CD14-positive monocyte (primary cell): ENCODE measurements at regions not wholly inside any gene's neighbourhood (a gene's known extent, or its start where the extent isn't known, plus 50 kb on each side); places are given as distances from the start of the nearest gene placed in this dataset.

ENCODE experiments used
- DNase-seq, 3 donors: peaks; one replicate each; pipeline ENCODE4 v3.0.0-alpha.2; 2011 to 2022
- H2AFZ ChIP-seq: 2 replicates; pipeline ENCODE4 v1.6.0; 2012; ENCODE audit warnings: mild to moderate bottlenecking, low read depth, low read length, inconsistent platforms; ENCODE audit not compliant: insufficient read depth, poor library complexity, severe bottlenecking
- H3K27ac ChIP-seq, 2 donors: 1 replicate in 1 of 2; 2 replicates in 1 of 2; pipeline ENCODE4 v1.5.1; 2012 to 2013; ENCODE audit warnings: low read length in 2 of 2, control low read depth in 1 of 2, inconsistent platforms in 1 of 2, low read depth in 1 of 2, mild to moderate bottlenecking in 1 of 2
- H3K27me3 ChIP-seq, 2 donors: one replicate each; pipeline versions ENCODE4 v1.6.0 to v1.6.1; 2011 to 2013; ENCODE audit warnings: low read length in 2 of 2; ENCODE audit not compliant: control insufficient read depth in 2 of 2, insufficient read depth in 2 of 2
- H3K36me3 ChIP-seq, 2 donors: replicated peaks in 1 of 2; 1 replicate in 1 of 2; 2 replicates in 1 of 2; pipeline versions ENCODE4 v1.5.1 to v1.6.1; 2012 to 2013; ENCODE audit warnings: low read length in 2 of 2, control low read depth in 1 of 2, inconsistent platforms in 1 of 2, mild to moderate bottlenecking in 1 of 2; ENCODE audit not compliant: insufficient read depth in 2 of 2, control insufficient read depth in 1 of 2
- H3K4me1 ChIP-seq, 2 donors: 1 replicate in 1 of 2; 2 replicates in 1 of 2; pipeline versions ENCODE4 v1.5.1 to v1.6.1; 2012 to 2013; ENCODE audit warnings: low read length in 2 of 2, control low read depth in 1 of 2, inconsistent platforms in 1 of 2, mild to moderate bottlenecking in 1 of 2, moderate library complexity in 1 of 2; ENCODE audit not compliant: insufficient read depth in 2 of 2, control insufficient read depth in 1 of 2
- H3K4me2 ChIP-seq: replicated peaks from 2 replicates; pipeline ENCODE3; 2012; ENCODE audit warnings: low read length, moderate library complexity, mild to moderate bottlenecking; ENCODE audit not compliant: poor library complexity, severe bottlenecking; ENCODE audit errors: extremely low read depth
- H3K4me3 ChIP-seq, 3 experiments: fragments of 200-600 bp in 1 of 3; sonication (generic) in 1 of 3; replicated peaks in 1 of 3; 1 replicate in 2 of 3; 2 replicates in 1 of 3; pipeline ENCODE4 v1.5.1; 2011 to 2013; ENCODE audit warnings: low read length in 3 of 3, mild to moderate bottlenecking in 3 of 3, control low read depth in 2 of 3, low read depth in 2 of 3, inconsistent platforms in 1 of 3, moderate library complexity in 1 of 3
- H3K79me2 ChIP-seq: 2 replicates; pipeline ENCODE4 v1.6.0; 2012; ENCODE audit warnings: mild to moderate bottlenecking, control low read depth, inconsistent platforms, low read length, moderate library complexity; ENCODE audit not compliant: insufficient read depth
- H3K9ac ChIP-seq: 2 replicates; pipeline ENCODE4 v1.6.0; 2017; ENCODE audit warnings: low read length, mild to moderate bottlenecking; ENCODE audit not compliant: insufficient read depth, poor library complexity, severe bottlenecking
- H3K9me3 ChIP-seq, 2 donors: replicated peaks in 1 of 2; 1 replicate in 1 of 2; 2 replicates in 1 of 2; pipeline versions ENCODE4 v1.5.1 to v1.6.1; 2012 to 2013; ENCODE audit warnings: low read length in 2 of 2, control low read depth in 1 of 2; ENCODE audit not compliant: control insufficient read depth in 1 of 2, insufficient read depth in 1 of 2
- H4K20me1 ChIP-seq: 2 replicates; pipeline ENCODE4 v1.6.0; 2012; ENCODE audit warnings: mild to moderate bottlenecking, low read length, control low read depth, moderate library complexity; ENCODE audit not compliant: insufficient read depth
- H3K27ac Mint-ChIP-seq, 7 donors: one replicate each; pipeline ENCODE4 v1.8.0; 2020; ENCODE audit warnings: mild to moderate bottlenecking in 7 of 7, mixed read lengths in 7 of 7, moderate library complexity in 6 of 7, inconsistent platforms in 2 of 7
- H3K27me3 Mint-ChIP-seq, 3 donors: one replicate each; pipeline ENCODE4 v1.8.0; 2021 to 2022; ENCODE audit warnings: low read depth in 3 of 3, mild to moderate bottlenecking in 3 of 3, mixed read lengths in 3 of 3, moderate library complexity in 3 of 3, inconsistent platforms in 1 of 3
- H3K36me3 Mint-ChIP-seq, 2 donors: one replicate each; pipeline ENCODE4 v1.8.0; 2020; ENCODE audit warnings: mixed read lengths in 2 of 2, inconsistent platforms in 1 of 2, mild to moderate bottlenecking in 1 of 2
- H3K4me1 Mint-ChIP-seq: one replicate; pipeline ENCODE4 v1.8.0; 2020; ENCODE audit warnings: mild to moderate bottlenecking, mixed read lengths
- H3K4me3 Mint-ChIP-seq, 2 donors: one replicate each; pipeline ENCODE4 v1.8.0; 2020; ENCODE audit warnings: mild to moderate bottlenecking in 2 of 2, mixed read lengths in 2 of 2, moderate library complexity in 1 of 2
- H3K9me3 Mint-ChIP-seq, 7 donors: one replicate each; pipeline ENCODE4 v1.8.0; 2020 to 2022; ENCODE audit warnings: mixed read lengths in 7 of 7, mild to moderate bottlenecking in 6 of 7, moderate library complexity in 6 of 7, inconsistent platforms in 2 of 7
- WGBS: methylation state at CpG from one replicate; pipeline ENCODE4 v1.1.5; 2013; ENCODE audit warnings: missing lambda C conversion rate; ENCODE audit not compliant: insufficient coverage; 5-methylcytosine and 5-hydroxymethylcytosine counted together
- intact Hi-C, 2 donors: fragments of 100-400 bp; cut with micrococcal nuclease; formaldehyde crosslinking; loops; one replicate each; pipeline versions ENCODE4 v1.15.0 to v1.15.1; 2023
- TF ChIP-seq, protein P1 (sequence below): fragments of 200-600 bp; IDR thresholded peaks from one replicate; pipeline ENCODE4 v1.8.0; 2022; ENCODE audit warnings: antibody characterized with exemption, mild to moderate bottlenecking

DNA sequence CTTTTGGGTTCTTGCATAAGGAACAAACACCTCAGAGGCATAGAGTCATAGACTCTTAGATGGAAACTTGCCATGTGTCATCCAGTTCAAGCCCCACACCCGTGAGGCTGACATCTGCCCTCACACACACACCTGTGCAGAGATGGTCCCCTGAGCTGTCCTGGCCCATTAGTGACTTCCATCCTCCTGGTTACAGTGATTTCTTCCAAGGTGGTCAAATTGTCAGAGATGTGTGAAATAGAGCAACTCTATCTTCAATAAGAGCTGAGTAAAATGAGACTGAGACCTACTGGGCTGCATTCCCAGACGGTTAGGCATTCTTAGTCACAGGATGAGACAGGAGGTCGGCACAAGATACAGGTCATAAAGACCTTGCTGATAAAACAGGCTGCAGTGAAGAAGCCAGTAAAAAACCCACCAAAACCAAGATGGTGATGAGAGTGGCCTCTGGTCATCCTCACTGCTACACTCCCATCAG, 342.2 kb upstream of the TNRC6C start:
- Mint-ChIP-seq H3K4me3 (no peak overlapping the region), H3K27me3 (peaks cover 3 to 10% (median 8%) of the 10 kb centered on the region in 3 donors), H3K4me1 (peaks cover 13% of the 10 kb centered on the region), H3K27ac (peak overlapping the region in 1 of 7 donors; percentile 70), H3K36me3 (no peaks in the 10 kb centered on the region), H3K9me3 (peaks cover 0 to 7% (median 3%) of the 10 kb centered on the region in 7 donors)
- Histone ChIP-seq H3K27ac (no peak overlapping the region), H2AFZ (no peak overlapping the region), H3K9ac (no peak overlapping the region), H3K9me3 (no peaks in the 10 kb centered on the region), H3K4me1 (peaks cover 8 to 11% of the 10 kb centered on the region in 2 donors), H4K20me1 (no peaks in the 10 kb centered on the region), H3K36me3 (no peaks in the 10 kb centered on the region), H3K27me3 (no peaks in the 10 kb centered on the region), H3K79me2 (no peaks in the 10 kb centered on the region), H3K4me3 (no peak overlapping the region), H3K4me2 (no peak overlapping the region)
- TF ChIP-seq, protein P1, sequence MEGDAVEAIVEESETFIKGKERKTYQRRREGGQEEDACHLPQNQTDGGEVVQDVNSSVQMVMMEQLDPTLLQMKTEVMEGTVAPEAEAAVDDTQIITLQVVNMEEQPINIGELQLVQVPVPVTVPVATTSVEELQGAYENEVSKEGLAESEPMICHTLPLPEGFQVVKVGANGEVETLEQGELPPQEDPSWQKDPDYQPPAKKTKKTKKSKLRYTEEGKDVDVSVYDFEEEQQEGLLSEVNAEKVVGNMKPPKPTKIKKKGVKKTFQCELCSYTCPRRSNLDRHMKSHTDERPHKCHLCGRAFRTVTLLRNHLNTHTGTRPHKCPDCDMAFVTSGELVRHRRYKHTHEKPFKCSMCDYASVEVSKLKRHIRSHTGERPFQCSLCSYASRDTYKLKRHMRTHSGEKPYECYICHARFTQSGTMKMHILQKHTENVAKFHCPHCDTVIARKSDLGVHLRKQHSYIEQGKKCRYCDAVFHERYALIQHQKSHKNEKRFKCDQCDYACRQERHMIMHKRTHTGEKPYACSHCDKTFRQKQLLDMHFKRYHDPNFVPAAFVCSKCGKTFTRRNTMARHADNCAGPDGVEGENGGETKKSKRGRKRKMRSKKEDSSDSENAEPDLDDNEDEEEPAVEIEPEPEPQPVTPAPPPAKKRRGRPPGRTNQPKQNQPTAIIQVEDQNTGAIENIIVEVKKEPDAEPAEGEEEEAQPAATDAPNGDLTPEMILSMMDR = no peak
- 100% methylated on average over 1 of the region's 3 CpGs for WGBS
- DNase-seq = no peak
- intact Hi-C loops = no loop called here

DNA sequence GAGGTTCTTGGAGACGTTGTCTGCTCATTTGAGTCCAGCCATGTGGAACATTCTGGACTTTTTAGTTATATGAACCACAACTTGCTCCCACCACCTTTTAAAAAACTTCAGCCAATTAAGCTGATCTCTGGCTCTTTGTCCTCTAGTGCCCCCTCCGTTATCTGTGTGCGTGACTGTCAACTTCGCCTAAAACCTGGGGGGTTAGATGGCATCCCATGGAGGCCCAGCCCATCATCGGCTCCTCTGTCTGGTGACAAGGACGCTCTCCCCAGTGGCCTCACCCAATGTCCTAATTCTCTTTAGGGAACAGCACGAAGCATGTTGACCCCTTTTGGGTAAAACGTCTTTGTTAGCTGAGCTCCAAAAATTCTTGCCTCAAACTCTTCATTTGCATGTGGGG, 341.0 kb upstream of the TNRC6C start:
- TF ChIP-seq, protein P1 = no peak
- peak overlapping the region in 1 of 7 donors; percentile 33 for H3K27ac Mint-ChIP-seq
- Histone ChIP-seq H3K4me1 (no peaks in the 10 kb centered on the region), H2AFZ (no peak overlapping the region), H4K20me1 (no peaks in the 10 kb centered on the region), H3K4me2 (no peak overlapping the region), H3K79me2 (no peaks in the 10 kb centered on the region), H3K27me3 (no peaks in the 10 kb centered on the region), H3K9me3 (no peaks in the 10 kb centered on the region), H3K27ac (no peak overlapping the region), H3K36me3 (no peaks in the 10 kb centered on the region), H3K9ac (no peak overlapping the region), H3K4me3 (no peak overlapping the region)
- no peaks in the 10 kb centered on the region for H3K36me3 Mint-ChIP-seq
- intact Hi-C loops = no loop called here
- peaks cover 0 to 10% (median 3%) of the 10 kb centered on the region in 7 donors for H3K9me3 Mint-ChIP-seq
- no peak for DNase-seq
- peaks cover 2% of the 10 kb centered on the region for H3K4me1 Mint-ChIP-seq
- 100% methylated on average over 5 of the region's 8 CpGs for WGBS
- H3K27me3 Mint-ChIP-seq = peaks cover 3 to 7% (median 6%) of the 10 kb centered on the region in 3 donors
- H3K4me3 Mint-ChIP-seq = no peak overlapping the region
